ENCODE measurements at regions not wholly inside any gene's neighbourhood (a gene's known extent, or its start where the extent isn't known, plus 50 kb on each side); places are given as distances from the start of the nearest gene placed in this dataset.

- TF ChIP-seq CTCF (IDR thresholded peaks at IDR 0.05) (no peak), EP300 (IDR thresholded peaks at IDR 0.05) (no peak), POLR2A (IDR thresholded peaks at IDR 0.05) (no peak), POLR2AphosphoS5 (IDR thresholded peaks at IDR 0.05) (no peak)
Observed at GRCh38 chr22:49025791-49026493, 801.7 kb downstream of the BRD1 start.
